ENCODE measurements at regions not wholly inside any gene's neighbourhood (a gene's known extent, or its start where the extent isn't known, plus 50 kb on each side); places are given as distances from the start of the nearest gene placed in this dataset.

DNA sequence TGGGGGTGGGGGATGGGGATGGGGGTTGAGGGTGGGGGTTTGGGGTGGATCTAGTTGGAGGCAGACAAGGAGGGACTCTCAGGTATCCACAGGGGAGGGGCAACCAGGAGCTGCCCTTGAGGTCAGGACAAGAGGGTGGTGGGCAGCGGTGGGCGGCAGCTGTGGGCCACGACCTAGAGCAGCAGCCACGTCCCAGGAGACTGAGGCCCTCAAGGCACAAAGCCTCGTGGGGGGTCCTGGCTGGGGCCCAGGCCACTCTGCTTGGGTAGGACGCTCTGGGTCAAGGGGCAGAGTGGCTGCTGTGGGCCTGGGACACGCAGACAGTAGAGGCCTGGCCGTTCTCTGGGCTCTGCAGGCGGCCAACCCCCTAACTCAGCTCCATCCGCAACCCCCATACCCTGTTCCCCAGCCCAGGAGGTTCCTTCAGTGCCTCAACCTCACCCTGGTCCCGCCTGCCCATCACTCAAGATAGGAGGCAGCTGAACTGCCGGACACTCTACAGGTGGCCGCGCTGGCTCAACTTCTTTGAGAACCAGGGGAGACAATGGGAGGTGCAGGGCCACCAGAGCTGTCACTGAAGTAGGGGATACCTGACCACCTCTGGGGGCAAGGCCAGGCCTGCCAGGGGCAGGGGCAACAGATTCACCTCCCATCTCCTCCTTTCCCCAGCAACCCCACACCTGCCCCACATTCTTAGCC, 75.6 kb downstream of the ENGASE start:
- TF ChIP-seq, protein P1, sequence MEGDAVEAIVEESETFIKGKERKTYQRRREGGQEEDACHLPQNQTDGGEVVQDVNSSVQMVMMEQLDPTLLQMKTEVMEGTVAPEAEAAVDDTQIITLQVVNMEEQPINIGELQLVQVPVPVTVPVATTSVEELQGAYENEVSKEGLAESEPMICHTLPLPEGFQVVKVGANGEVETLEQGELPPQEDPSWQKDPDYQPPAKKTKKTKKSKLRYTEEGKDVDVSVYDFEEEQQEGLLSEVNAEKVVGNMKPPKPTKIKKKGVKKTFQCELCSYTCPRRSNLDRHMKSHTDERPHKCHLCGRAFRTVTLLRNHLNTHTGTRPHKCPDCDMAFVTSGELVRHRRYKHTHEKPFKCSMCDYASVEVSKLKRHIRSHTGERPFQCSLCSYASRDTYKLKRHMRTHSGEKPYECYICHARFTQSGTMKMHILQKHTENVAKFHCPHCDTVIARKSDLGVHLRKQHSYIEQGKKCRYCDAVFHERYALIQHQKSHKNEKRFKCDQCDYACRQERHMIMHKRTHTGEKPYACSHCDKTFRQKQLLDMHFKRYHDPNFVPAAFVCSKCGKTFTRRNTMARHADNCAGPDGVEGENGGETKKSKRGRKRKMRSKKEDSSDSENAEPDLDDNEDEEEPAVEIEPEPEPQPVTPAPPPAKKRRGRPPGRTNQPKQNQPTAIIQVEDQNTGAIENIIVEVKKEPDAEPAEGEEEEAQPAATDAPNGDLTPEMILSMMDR (IDR thresholded peaks at IDR 0.05 in 2 of 3, conservative IDR thresholded peaks at IDR 0.05 in 1 of 3; ENCODE audit: borderline replicate concordance in 1 of 3, insufficient read depth in 1 of 3, low read depth in 2 of 3, low read length in 2 of 3) = no peak
- no peak for TF ChIP-seq SRF (IDR thresholded peaks at IDR 0.05; ENCODE audit: low read depth)
- no peak for TF ChIP-seq ZNF274 (IDR thresholded peaks at IDR 0.05; ENCODE audit: low read depth, low read length)
- TF ChIP-seq EZH2 (IDR thresholded peaks at IDR 0.05) = no peak
